ENCODE measurements at regions not wholly inside any gene's neighbourhood (a gene's known extent, or its start where the extent isn't known, plus 50 kb on each side); places are given as distances from the start of the nearest gene placed in this dataset.

GRCh38 chr1:199580300-199580699, 447.2 kb upstream of the NR5A2 start:
- Histone ChIP-seq H3K27ac (ENCODE audit: extremely low read length, insufficient read depth, low read length) (no peak overlapping the region), H2AFZ (ENCODE audit: low read length) (no peak overlapping the region), H3K79me2 (ENCODE audit: insufficient read depth, low read length) (no peaks in the 10 kb centered on the region), H3K36me3 (replicated peaks in 1 of 2; ENCODE audit: control insufficient read depth in 1 of 2, insufficient read depth in 2 of 2, low read length in 2 of 2) (no peaks in the 10 kb centered on the region), H3K9ac (ENCODE audit: insufficient read depth, low read depth, low read length) (no peak overlapping the region), H3K27me3 (ENCODE audit: control insufficient read depth in 1 of 2, insufficient read depth in 2 of 2, low read length in 2 of 2) (no peaks in the 10 kb centered on the region), H4K20me1 (ENCODE audit: insufficient read depth, low read length) (no peaks in the 10 kb centered on the region), H3K4me2 (ENCODE audit: low read depth, low read length) (no peak overlapping the region), H3K9me3 (ENCODE audit: low read length) (no peaks in the 10 kb centered on the region), H3K4me1 (ENCODE audit: insufficient read depth, low read length) (no peaks in the 10 kb centered on the region), H3K4me3 (replicated peaks in 1 of 3; ENCODE audit: insufficient read depth in 1 of 3, low read depth in 2 of 3, low read length in 3 of 3) (no peak overlapping the region)
- in situ Hi-C loops (cut with HindIII; ENCODE audit: extremely low pct_ligation_motif_present, low pct_unique_long_range_greater_than_20kb) = no loop called here
- intact Hi-C loops (cut with micrococcal nuclease; ENCODE audit: unreplicated experiment) = no loop called here
- WGBS (ENCODE audit: low lambda C conversion rate) = 0% methylated on average over 3 of the region's 3 CpGs
- FAIRE-seq (no peak), ATAC-seq (no peak), DNase-seq (ENCODE audit: low spot score) (no peak)
- no peak for TF ChIP-seq ZNF558 (CRISPR knock-in tag; IDR thresholded peaks at IDR 0.05; ENCODE audit: borderline replicate concordance)
- TF ChIP-seq KLF15 (CRISPR knock-in tag; IDR thresholded peaks at IDR 0.05; ENCODE audit: borderline replicate concordance) = no peak
- no peak for TF ChIP-seq ZNF607 (CRISPR knock-in tag; IDR thresholded peaks at IDR 0.05; ENCODE audit: borderline replicate concordance)
- no peak for TF ChIP-seq ZSCAN31 (CRISPR knock-in tag; IDR thresholded peaks at IDR 0.05; ENCODE audit: low read depth)
- TF ChIP-seq ETV5 (CRISPR knock-in tag; IDR thresholded peaks at IDR 0.05; ENCODE audit: borderline replicate concordance) = no peak
- TF ChIP-seq ZBTB14 (CRISPR knock-in tag; IDR thresholded peaks at IDR 0.05) = no peak
- TF ChIP-seq ZNF768 (CRISPR knock-in tag; IDR thresholded peaks at IDR 0.05) = no peak
- no peak for TF ChIP-seq ZNF136 (CRISPR knock-in tag; IDR thresholded peaks at IDR 0.05; ENCODE audit: low read depth)
- no peak for TF ChIP-seq PPARG (CRISPR knock-in tag; conservative IDR thresholded peaks at IDR 0.05)
- POLR2A ChIA-PET = no interaction called here
- BruUV-seq (replicated peaks) = no TSS peak
- CTCF ChIA-PET (ENCODE audit: low intra/inter-chr PET ratio, low total read pairs) = no interaction called here

GRCh38 chr1:199585392-199585791, 442.1 kb upstream of the NR5A2 start:
- H3K36me3 ChIP-seq (replicated peaks in 1 of 2; ENCODE audit: control insufficient read depth in 1 of 2, insufficient read depth in 2 of 2, low read length in 2 of 2) = no peaks in the 10 kb centered on the region
- FAIRE-seq = no peak
- H3K27ac ChIP-seq (ENCODE audit: extremely low read length, insufficient read depth, low read length) = no peak overlapping the region
- H3K27me3 ChIP-seq (ENCODE audit: control insufficient read depth in 1 of 2, insufficient read depth in 2 of 2, low read length in 2 of 2) = no peaks in the 10 kb centered on the region
- intact Hi-C loops (cut with micrococcal nuclease; ENCODE audit: unreplicated experiment) = no loop called here
- in situ Hi-C loops (cut with HindIII; ENCODE audit: extremely low pct_ligation_motif_present, low pct_unique_long_range_greater_than_20kb) = no loop called here
- no peak overlapping the region for H3K4me2 ChIP-seq (ENCODE audit: low read depth, low read length)
- ChIA-PET CTCF (ENCODE audit: low intra/inter-chr PET ratio, low total read pairs) (no interaction called here), POLR2A (no interaction called here)
- H3K4me3 ChIP-seq (replicated peaks in 1 of 3; ENCODE audit: insufficient read depth in 1 of 3, low read depth in 2 of 3, low read length in 3 of 3) = no peak overlapping the region
- H2AFZ ChIP-seq (ENCODE audit: low read length) = no peak overlapping the region
- ATAC-seq = no peak
- H3K9ac ChIP-seq (ENCODE audit: insufficient read depth, low read depth, low read length) = no peak overlapping the region
- no peaks in the 10 kb centered on the region for H4K20me1 ChIP-seq (ENCODE audit: insufficient read depth, low read length)
- BruUV-seq (replicated peaks) = no TSS peak
- H3K4me1 ChIP-seq (ENCODE audit: insufficient read depth, low read length) = no peaks in the 10 kb centered on the region
- H3K79me2 ChIP-seq (ENCODE audit: insufficient read depth, low read length) = no peaks in the 10 kb centered on the region
- no peak for DNase-seq (ENCODE audit: low spot score)
- no peaks in the 10 kb centered on the region for H3K9me3 ChIP-seq (ENCODE audit: low read length)
- no peak for TF ChIP-seq TEF (CRISPR knock-in tag; IDR thresholded peaks at IDR 0.05)
- no peak for TF ChIP-seq ZNF446 (CRISPR knock-in tag; IDR thresholded peaks at IDR 0.05)
- TF ChIP-seq ISL2 (CRISPR knock-in tag; IDR thresholded peaks at IDR 0.05) = no peak
- TF ChIP-seq FUBP1 (CRISPR knock-in tag; IDR thresholded peaks at IDR 0.05; ENCODE audit: borderline replicate concordance) = no peak
- no peak for TF ChIP-seq SRSF9 (IDR thresholded peaks at IDR 0.05; ENCODE audit: borderline replicate concordance, insufficient read depth, low read depth, low read length, poor library complexity, severe bottlenecking)
- no peak for TF ChIP-seq ZNF501 (CRISPR knock-in tag; IDR thresholded peaks at IDR 0.05)
- no peak for TF ChIP-seq ZNF879 (CRISPR knock-in tag; IDR thresholded peaks at IDR 0.05)
- no peak for TF ChIP-seq PITX1 (CRISPR knock-in tag; IDR thresholded peaks at IDR 0.05)
- no peak for TF ChIP-seq ZNF326 (CRISPR knock-in tag; IDR thresholded peaks at IDR 0.05; ENCODE audit: borderline replicate concordance)
